Hepatocyte (in vitro differentiated cells): ENCODE measurements at regions not wholly inside any gene's neighbourhood (a gene's known extent, or its start where the extent isn't known, plus 50 kb on each side); places are given as distances from the start of the nearest gene placed in this dataset.

Source experiments
- DNase-seq: peaks from one replicate; pipeline ENCODE4 v3.0.0-alpha.2; 2016; ENCODE audit warnings: low spot score
- H2AFZ ChIP-seq: fragments of 200-600 bp; sonication (generic); 2 replicates; pipeline ENCODE4 v1.6.0; 2016; ENCODE audit warnings: antibody characterized with exemption, mild to moderate bottlenecking
- H3K27ac ChIP-seq: fragments of 200-600 bp; sonication (generic); 2 replicates; pipeline ENCODE4 v1.5.1; 2016; ENCODE audit warnings: mild to moderate bottlenecking
- H3K27me3 ChIP-seq: fragments of 200-600 bp; sonication (generic); 2 replicates; pipeline ENCODE4 v1.6.1; 2016
- H3K36me3 ChIP-seq: fragments of 200-600 bp; sonication (generic); replicated peaks from 2 replicates; pipeline ENCODE4 v1.5.1; 2016; ENCODE audit warnings: low read depth; ENCODE audit not compliant: insufficient read depth
- H3K4me1 ChIP-seq: fragments of 200-600 bp; sonication (generic); 2 replicates; pipeline ENCODE4 v1.5.1; 2016; ENCODE audit warnings: mild to moderate bottlenecking, moderate library complexity; ENCODE audit not compliant: insufficient read depth
- H3K4me2 ChIP-seq: fragments of 200-600 bp; sonication (generic); 2 replicates; pipeline ENCODE4 v1.6.0; 2016
- H3K4me3 ChIP-seq: fragments of 200-600 bp; sonication (generic); 2 replicates; pipeline ENCODE4 v1.5.1; 2016; ENCODE audit warnings: mild to moderate bottlenecking
- H3K79me2 ChIP-seq: fragments of 200-600 bp; sonication (generic); 2 replicates; pipeline ENCODE4 v1.6.0; 2017; ENCODE audit warnings: mild to moderate bottlenecking
- H3K9me2 ChIP-seq: fragments of 200-600 bp; sonication (generic); replicated peaks from 2 replicates; pipeline ENCODE4 v1.6.0; 2017; ENCODE audit warnings: mild to moderate bottlenecking; ENCODE audit not compliant: insufficient read depth
- H3K9me3 ChIP-seq: fragments of 200-600 bp; sonication (generic); 2 replicates; pipeline ENCODE4 v1.5.1; 2016; ENCODE audit warnings: low read depth, mild to moderate bottlenecking
- H4K20me1 ChIP-seq: fragments of 200-600 bp; sonication (generic); 2 replicates; pipeline ENCODE4 v1.6.0; 2016; ENCODE audit warnings: mild to moderate bottlenecking; ENCODE audit not compliant: insufficient read depth, poor library complexity, severe bottlenecking
- EZH2 ChIP-seq: fragments of 200-600 bp; sonication (generic); IDR thresholded peaks from 2 replicates; pipeline ENCODE4 v1.6.1; 2016; ENCODE audit warnings: antibody characterized with exemption, mild to moderate bottlenecking, borderline replicate concordance
- EZH2phosphoT487 ChIP-seq: fragments of 200-600 bp; sonication (generic); IDR thresholded peaks from one replicate; pipeline ENCODE4 v1.6.1; 2018; ENCODE audit warnings: antibody characterized with exemption, mild to moderate bottlenecking, low read depth, moderate library complexity; ENCODE audit not compliant: unreplicated experiment, severe bottlenecking
- WGBS: methylation state at CpG from one replicate; pipeline ENCODE4 v1.1.6; 2016; ENCODE audit warnings: low lambda C conversion rate; ENCODE audit errors: missing lambda C conversion rate; 5-methylcytosine and 5-hydroxymethylcytosine counted together
- TF ChIP-seq, protein P1 (sequence below): fragments of 200-600 bp; sonication (generic); IDR thresholded peaks from 2 replicates; pipeline ENCODE4 v1.5.1; 2016; ENCODE audit warnings: antibody characterized with exemption, mild to moderate bottlenecking; ENCODE audit not compliant: poor library complexity

DNA sequence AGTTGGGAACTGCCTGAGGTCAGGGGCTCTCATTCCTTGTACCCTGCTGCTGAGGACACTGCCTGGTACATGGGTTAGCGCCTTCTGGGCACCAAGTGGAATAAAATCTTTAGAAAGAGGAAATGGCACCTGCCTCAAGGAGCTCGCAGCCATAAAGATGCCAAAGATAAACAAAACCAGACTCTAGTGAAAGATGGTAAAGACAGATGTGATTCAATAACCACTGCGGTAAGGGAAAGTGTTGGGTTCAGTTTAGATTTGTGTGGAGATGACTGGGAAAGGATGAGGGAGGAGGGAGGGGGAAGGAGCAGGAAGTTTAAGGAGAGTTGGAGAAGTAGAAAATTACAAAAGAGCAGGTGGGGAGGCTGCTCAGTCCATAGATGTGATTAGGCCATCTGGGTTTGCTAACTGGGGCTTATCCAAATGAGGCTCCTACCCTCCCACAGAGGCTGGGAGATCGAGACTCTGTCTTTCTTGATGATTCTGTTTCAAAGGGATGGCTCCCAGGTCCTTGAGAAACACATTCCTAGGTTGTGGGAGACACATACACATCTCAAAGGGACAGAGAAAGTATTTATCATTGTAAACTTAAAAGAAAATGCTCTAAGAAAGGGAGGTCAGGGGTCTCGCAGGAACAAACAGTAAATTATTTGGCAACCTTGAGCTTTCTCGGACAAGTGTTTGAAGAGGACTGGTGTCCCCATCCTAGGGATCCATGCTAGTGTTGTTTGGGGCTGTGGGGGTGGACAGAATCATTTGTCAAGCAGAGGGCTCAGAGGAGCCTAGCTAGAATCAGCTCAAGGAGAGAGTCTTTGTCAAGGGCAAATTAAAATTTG lies 65.7 kb upstream of the MORC3 start:
- Histone ChIP-seq H3K4me3 (no peak overlapping the region), H2AFZ (no peak overlapping the region), H3K27me3 (no peaks in the 10 kb centered on the region), H3K9me2 (no peaks in the 10 kb centered on the region), H3K4me2 (no peak overlapping the region), H4K20me1 (no peaks in the 10 kb centered on the region), H3K79me2 (no peaks in the 10 kb centered on the region), H3K27ac (no peak overlapping the region), H3K4me1 (no peaks in the 10 kb centered on the region), H3K36me3 (no peaks in the 10 kb centered on the region), H3K9me3 (no peaks in the 10 kb centered on the region)
- no peak for DNase-seq
- WGBS = 55% methylated on average over 6 of the region's 6 CpGs
- TF ChIP-seq EZH2phosphoT487 = no peak
- TF ChIP-seq EZH2 = no peak
- TF ChIP-seq, protein P1, sequence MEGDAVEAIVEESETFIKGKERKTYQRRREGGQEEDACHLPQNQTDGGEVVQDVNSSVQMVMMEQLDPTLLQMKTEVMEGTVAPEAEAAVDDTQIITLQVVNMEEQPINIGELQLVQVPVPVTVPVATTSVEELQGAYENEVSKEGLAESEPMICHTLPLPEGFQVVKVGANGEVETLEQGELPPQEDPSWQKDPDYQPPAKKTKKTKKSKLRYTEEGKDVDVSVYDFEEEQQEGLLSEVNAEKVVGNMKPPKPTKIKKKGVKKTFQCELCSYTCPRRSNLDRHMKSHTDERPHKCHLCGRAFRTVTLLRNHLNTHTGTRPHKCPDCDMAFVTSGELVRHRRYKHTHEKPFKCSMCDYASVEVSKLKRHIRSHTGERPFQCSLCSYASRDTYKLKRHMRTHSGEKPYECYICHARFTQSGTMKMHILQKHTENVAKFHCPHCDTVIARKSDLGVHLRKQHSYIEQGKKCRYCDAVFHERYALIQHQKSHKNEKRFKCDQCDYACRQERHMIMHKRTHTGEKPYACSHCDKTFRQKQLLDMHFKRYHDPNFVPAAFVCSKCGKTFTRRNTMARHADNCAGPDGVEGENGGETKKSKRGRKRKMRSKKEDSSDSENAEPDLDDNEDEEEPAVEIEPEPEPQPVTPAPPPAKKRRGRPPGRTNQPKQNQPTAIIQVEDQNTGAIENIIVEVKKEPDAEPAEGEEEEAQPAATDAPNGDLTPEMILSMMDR = no peak

DNA sequence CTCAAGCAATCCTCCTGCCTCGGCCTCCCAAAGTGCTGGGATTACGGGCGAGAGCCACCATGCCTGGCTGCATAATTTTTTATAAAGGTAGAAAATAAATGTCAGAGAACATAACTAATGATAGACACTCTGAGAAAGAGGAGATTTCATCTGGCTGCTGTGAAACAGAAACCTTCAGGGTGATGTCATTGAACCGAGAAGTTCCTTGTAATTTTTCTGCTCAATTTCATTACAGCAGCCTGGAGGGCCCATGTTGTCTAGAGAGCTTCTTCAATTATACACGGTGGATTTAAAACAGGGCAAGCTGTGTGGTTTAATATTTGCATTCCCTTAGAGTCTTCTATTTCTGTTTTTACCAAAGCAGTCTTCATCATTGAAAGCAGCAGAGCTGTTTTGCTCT lies 64.3 kb upstream of the MORC3 start:
- no peak for DNase-seq
- H3K4me2 ChIP-seq = no peak overlapping the region
- H3K4me3 ChIP-seq = no peak overlapping the region
- H3K27me3 ChIP-seq = no peaks in the 10 kb centered on the region
- H3K79me2 ChIP-seq = no peaks in the 10 kb centered on the region
- WGBS = 89% methylated on average over 5 of the region's 5 CpGs
- H2AFZ ChIP-seq = no peak overlapping the region
- no peaks in the 10 kb centered on the region for H4K20me1 ChIP-seq
- H3K4me1 ChIP-seq = peaks cover under 1% of the 10 kb centered on the region
- no peak for TF ChIP-seq EZH2
- TF ChIP-seq, protein P1 = no peak
- no peak for TF ChIP-seq EZH2phosphoT487
- H3K9me2 ChIP-seq = no peaks in the 10 kb centered on the region
- H3K27ac ChIP-seq = no peak overlapping the region
- no peaks in the 10 kb centered on the region for H3K36me3 ChIP-seq
- H3K9me3 ChIP-seq = no peaks in the 10 kb centered on the region

DNA sequence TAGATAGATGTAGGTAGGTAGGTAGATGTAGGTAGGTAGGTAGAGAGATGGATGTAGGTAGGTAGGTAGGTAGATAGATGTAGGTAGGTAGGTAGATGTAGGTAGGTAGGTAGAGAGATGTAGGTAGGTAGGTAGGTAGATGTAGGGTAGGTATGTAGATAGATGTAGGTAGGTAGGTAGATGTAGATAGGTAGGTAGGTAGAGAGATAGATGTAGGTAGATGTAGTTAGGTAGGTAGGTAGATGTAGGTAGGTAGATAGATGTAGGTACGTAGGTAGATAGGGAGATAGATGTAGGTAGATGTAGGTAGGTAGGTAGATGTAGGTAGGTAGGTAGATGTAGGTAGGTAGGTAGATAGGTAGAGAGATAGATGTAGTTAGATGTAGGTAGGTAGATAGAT lies 62.3 kb upstream of the MORC3 start:
- no peaks in the 10 kb centered on the region for H3K27me3 ChIP-seq
- H3K36me3 ChIP-seq = no peaks in the 10 kb centered on the region
- no peak for DNase-seq
- no peaks in the 10 kb centered on the region for H4K20me1 ChIP-seq
- H3K9me2 ChIP-seq = no peaks in the 10 kb centered on the region
- no peaks in the 10 kb centered on the region for H3K9me3 ChIP-seq
- WGBS = 100% methylated on average over 1 of the region's 1 CpG
- TF ChIP-seq, protein P1 = no peak
- TF ChIP-seq EZH2phosphoT487 (no peak), EZH2 (no peak)
- H3K79me2 ChIP-seq = no peaks in the 10 kb centered on the region
- no peak overlapping the region for H3K4me2 ChIP-seq
- H3K4me1 ChIP-seq = peaks cover 4% of the 10 kb centered on the region
- H2AFZ ChIP-seq = no peak overlapping the region
- no peak overlapping the region for H3K4me3 ChIP-seq
- no peak overlapping the region for H3K27ac ChIP-seq
